HG02943 (cell line): ENCODE measurements at regions not wholly inside any gene's neighbourhood (a gene's known extent, or its start where the extent isn't known, plus 50 kb on each side); places are given as distances from the start of the nearest gene placed in this dataset.

ENCODE experiments used
- ATAC-seq: cut with Tn5 transposase; IDR thresholded peaks from one replicate; pipeline ENCODE4 v1.9.1; 2021; ENCODE audit warnings: mild to moderate bottlenecking, low read depth, moderate library complexity; ENCODE audit not compliant: unreplicated experiment

DNA sequence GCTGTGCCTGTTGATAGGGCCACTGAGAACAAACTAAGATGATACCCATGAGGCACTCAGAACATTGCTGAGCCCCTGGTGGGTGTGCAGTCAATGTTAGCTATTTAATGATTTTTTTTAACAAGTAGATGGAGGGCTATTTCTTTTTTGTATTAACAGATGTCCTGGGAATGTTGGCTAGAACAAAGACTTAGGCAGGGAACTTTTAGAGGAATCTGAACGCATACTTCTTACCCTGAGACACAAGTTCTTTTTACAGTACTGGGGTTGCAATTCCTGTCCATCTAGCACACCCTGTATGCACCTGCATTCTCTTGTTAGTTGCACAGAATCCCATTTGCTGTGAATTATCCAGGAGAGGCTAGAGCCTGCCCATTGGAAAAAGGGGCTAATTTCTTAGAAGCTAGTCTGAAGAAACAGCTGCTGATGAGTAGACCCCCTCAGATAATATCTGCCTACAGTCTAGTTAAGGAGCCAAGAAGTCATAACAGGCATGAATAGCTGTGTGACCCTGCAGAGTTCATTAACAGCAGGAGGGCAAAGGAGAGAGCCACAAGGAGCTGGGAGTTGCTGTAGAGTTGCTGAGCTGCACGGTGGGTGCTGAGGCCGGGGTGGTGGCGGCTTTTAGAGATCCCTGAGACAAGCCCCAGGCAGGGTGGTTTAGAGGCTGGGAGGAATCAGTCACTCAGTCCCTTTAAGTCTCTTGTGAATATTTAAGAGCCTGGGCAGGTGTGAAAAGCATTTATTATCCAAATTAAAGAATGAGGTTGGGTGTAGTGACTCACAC, 103.7 kb upstream of the FZD8 start:
- ATAC-seq, result no peak

DNA sequence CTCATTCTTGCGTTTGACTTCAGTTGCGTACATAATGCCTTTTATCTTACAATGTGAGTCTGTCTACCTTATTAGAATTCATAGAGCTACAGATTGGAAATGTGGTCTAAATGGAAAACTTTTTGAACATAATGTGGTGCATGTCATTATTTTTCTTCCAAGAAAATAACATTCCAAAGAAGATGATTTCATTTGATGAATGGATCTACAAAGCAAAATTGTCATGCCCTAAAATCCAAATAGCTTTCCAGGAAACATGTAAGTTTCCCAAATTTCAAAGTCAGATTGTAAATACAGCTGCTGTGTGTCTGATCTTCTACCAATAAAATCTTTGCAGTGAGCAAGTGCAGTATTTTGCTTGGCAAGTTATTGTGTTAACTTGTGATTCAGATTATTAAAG, 101.8 kb upstream of the FZD8 start:
- ATAC-seq, result no peak

DNA sequence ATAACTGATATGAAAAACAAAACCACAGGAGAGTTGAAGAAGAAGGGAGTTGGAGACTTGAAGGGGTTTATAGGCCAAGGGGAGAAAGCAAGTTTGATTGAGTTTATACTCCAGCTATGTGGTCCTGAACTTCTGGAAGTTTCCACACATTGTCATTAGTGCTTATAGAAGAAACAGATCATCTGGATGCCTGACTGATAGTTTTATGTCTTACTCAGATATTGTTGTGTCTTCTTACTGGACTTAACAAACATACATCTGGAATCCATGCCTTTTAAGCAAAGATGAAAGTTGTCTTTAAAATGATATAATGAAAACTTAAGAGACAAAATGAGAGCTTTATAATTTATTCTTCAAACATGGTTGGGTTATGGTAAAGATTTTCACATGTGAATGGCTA, 101.3 kb upstream of the FZD8 start:
- no peak for ATAC-seq

DNA sequence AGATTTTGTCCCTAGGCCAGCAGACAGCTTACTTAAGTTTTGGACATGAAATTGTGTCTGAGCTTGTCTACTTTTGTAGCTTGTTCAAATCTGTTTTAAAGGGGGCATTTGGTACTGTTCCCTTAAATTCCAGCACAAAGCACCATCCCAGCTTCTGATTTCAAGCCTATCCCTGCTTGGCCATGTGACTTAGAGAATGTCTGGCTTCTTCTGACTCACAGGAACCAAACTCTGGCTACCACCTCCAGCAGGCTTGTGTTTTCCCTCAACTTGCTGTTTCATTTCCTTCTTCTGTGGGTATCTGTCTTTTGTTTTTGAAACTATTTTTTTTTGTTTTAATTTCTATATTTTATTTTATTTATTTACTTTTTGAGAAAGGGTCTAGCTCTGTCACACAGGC, 97.9 kb upstream of the FZD8 start:
- ATAC-seq, result no peak

DNA sequence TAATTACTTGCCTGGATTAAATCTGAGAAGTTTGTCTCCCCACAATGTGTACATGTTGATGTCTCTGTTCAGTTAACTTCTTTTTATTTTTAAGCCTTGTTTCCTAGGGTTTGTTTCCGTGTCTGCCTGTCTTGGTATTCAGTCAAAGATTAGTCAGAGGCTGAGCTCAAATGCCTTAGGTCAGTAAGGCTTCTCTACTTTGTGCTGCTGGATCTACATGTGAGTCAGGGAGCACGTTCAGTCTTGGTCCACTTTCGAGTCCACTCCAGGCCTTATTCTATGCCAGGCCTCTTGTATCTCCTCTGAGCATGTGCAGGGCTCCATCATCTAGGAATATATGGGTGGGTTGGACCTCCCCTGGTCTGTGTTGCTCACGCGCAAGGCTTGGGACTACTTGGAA, 93.3 kb upstream of the FZD8 start:
- ATAC-seq, result no peak

DNA sequence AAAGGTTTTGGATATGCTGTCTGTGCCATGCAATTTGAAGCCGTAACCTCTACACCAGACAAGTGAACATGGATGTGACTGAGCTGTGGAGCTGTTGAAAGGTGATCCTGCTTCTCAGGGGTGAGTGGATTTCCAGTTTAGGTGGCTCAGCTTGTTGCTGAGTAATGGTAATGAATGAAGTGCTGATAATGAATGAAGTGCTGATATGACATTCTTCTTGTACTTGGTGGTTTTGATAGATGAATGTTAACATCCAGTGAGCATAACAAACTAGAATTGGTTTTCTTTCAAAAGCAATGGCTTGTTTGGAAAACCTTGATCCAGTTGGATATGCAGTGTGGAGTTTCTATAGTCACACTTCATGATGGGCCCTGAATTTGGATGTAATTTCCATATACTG, 89.7 kb upstream of the FZD8 start:
- ATAC-seq, result no peak

DNA sequence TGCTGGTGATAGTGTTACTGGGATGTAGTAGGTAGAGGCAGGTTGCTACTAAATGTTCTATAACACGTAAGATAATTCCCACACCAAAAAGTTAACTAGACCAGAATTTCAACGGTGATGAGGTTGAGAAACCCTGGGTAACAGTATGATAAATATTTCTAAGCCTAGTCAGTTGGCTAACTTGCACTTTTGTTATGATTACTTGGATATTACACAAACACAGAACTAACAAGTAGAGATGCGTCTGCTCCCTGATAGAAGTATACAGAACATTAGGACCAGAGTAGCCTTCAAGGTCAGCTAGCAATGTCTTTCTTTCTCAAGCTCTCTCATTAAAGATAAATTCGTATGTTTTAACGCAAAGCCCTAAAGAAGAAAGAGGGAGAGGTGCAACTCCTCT, 86.2 kb upstream of the FZD8 start:
- ATAC-seq, result no peak

DNA sequence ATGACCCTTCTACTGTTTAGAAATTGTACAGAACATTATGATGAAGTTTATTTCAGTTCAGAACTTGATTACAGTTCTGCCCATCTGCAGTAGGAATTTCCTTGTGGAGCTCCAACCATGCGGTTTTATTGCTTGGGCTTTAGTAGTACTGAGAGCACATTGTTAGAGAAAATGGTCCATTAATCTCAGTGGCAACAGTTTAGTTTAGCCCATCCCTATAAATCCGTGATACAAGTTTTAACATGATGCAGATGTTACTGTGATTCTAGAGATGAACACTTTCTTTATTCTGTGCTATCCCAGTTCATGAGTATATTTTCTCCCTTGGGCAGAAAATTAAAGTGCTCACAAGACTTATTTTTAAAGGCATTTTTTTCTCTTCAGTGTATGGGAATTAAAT, 84.8 kb upstream of the FZD8 start:
- no peak for ATAC-seq

DNA sequence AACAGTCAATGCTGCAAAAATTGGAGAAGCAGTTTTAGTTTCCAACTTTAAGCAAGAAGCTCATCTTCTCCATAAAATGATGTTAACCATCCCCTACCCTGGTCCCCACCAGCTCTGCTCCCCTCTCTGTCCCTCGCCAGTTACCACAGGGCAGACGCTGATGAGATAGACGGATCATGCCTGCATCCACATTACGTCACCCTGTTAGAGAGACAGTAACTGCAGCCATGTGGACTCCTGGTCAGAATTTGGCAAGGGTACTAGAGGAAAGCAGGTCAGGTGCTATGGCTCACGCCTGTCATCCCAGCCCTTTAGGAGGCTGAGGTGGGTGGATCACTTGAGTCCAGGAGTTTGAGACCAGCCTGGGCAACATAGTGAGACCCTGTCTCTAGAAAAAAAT, 81.9 kb upstream of the FZD8 start:
- no peak for ATAC-seq

DNA sequence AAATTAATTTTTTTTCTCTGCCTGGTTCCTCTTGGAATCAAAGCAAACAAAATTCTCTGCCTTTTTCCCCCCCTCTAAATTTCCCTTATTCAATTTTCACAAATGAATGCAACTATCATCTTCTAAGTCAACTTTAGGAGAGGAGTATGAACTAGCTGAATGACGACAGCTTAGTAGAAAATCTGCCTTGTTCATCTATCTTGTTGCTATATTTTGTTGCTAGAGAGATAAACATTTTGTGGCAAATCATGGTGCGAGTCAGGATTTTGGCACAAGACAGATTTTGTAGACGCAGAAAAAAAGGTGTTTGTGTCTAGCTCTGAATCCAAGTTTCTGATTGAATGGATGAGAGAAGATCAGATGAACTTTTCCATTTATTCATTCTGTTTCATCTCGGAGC, 81.0 kb upstream of the FZD8 start:
- ATAC-seq, result no peak

DNA sequence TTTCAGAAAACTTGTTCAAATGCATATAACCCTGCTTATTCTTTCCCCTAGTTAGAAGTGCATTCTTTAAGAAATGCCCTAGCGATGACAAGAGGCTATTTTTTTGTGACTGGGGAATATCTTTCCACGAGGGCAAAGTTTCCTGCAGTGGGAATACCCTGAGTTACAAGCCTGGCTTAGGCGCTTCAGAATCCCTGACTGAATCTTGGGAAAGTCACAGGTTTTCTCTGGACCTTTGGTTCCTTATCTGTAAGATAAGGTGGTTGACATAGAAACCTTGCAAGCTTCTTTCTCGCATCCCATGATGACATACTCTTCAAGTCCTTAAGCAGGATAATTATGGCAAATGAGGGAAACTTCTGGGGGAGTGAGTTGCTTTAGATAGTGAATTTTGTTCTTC, 80.5 kb upstream of the FZD8 start:
- no peak for ATAC-seq

DNA sequence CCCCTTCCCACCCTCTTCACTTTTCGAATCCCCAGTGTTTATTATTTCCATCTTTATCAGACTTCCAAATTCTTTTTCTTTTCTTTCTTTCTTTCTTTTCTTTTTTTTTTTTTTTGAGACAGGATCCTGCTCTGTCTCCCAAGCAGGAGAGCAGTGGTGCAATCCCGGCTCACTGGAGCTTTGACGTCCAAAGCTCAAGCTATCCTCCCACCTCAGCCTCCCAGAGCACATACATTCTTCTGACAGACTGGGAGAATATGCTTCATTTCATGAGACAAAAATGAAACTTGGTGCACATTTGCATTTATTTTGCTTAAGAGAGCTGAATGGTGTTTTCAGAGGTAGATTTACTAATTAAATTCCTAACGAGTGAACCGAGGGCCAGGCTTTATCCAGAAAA, 80.1 kb upstream of the FZD8 start:
- ATAC-seq, result no peak

DNA sequence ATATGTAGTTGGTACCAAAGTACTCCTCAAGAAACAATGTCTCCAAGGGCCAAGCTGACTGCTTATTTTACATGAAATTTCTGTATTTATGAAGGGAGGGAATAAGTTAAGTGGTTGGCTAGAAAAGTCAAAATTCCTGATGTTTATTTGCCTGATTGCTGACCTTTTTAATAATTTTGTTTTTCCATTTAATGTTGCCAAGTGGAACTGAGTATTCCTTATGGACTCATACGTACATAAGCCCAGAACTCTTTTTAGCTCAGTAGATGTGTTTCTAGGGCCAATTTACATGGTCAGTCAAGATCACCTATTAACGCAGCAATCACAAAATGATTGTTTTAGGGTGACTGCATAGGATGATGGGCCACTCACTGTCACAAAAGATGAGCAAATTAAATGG, 78.3 kb upstream of the FZD8 start:
- ATAC-seq, result no peak

DNA sequence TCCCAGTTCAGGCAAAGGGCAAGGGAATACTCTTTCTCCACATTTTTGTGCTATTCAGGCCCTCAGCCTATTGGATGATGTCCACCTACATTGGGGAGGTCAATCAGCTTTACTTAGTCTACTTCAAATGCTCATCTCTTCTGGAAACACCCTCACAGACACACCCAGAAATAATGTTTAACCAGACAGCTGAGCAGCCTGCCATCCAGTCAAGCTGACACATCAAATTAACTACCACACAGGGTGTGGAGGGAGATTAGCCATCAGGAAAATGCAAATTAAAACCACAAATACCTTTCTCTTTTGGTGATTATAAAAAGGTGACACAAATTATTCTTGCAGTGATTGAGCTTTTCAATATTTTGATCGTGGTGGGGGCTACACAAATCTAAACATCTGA, 74.7 kb upstream of the FZD8 start:
- ATAC-seq, result no peak

DNA sequence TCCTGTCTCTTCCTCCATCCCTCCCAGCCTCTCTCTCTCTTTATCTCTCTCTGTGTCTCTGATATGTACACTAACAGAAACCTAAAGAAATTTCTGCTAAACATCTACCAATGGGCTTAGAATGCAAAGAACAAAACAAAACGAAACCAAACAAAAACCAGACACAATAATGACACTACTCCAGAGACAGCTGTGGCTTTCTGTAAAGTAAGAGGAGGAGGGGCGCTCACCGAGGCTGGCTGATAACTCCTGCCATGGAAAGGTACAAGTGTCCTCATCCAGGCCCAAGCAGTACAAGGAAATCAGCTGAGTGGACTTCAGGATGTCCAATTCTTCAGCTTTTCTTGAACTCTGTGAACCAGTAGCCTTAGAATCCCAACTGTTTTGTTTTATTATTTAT, 70.4 kb upstream of the FZD8 start:
- no peak for ATAC-seq

DNA sequence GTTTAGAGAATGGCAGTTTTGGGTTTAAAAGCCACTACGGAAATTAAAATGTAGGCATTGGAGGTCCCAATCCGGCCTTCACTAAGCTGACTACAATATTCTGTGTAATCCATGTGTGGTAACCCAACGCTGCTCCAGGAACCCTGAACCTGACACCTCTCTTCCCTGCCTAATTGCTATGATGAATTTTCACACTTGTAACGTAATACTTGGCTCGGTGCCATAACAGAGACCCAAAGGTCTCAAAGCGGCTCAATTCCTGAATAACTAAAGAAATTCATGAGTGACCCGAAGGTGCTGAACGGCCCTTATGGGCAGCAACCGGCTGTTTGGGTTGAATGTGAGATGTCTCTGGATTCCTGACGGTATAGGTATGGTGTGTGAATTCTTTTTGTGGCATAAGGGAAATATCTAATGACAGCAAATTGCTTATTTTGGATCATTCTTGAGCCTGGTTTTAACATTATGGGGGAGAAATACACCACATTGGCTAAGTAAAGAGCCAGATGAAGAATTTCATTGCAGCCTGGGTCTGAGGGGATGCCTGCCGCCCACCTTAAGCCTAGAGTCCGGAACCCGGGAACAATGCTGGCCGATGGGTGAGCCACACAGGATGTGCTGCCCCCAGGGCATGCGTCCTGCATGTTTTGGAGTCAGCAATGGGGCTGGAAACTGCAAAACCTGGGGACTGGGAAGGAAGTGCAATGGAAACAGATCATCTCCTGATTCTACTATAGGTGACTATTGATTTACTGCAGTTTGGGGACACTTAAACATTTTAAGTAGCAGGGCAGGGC, 69.7 kb upstream of the FZD8 start:
- ATAC-seq, result no peak

DNA sequence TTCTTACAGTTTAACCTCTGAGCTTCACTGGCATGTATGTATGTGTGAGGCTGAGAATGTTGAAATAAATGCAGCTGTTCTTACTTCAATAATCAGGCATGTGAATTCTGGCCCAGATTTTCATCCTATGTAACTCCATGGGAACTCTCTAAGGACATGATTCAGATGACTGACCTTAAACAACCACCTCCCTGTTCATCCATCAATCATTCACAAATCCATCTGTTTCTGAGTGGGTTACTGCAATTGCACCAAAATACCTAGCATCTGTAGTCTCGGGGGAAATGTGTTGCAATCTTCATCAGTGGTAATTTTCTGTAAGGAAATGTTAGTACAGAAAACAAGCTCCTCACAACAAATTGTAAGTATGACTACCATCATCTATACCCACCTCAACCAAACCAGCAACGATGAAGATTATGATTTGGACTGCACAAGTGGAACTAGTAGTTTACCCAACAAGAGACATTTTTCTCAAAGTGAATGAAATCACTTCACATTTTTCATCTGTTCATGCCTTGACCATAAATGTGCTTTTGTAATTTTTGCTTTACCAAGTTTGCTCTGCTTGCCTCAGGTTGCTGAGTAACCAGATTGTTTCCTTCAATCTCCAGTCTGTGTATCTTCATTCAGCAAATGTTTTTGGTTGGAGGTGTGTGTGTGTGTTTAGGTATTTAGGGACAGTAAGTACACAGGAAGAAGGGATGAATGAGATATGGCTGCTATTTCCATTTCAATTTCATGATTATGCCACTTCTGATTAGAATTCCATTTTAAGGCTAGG, 65.7 kb upstream of the FZD8 start:
- no peak for ATAC-seq

DNA sequence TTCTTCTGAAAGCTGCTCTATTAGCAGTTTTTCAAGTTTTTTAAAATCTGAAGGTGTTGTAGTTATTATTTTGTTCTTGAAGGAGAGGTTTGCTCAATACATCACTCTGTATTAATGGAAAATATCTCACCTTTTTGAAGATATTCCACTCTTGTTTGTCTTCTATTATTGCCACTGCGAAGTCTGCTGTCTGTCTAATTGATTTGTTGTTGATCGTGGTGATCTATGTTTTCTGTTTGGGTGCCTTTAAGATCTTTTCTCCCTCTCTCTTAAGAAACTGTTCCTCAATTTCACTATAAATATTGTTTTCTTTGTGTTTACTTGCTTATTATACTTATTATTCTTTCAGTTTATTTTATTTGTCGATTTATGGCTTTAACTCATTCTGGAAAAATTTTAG, 64.9 kb upstream of the FZD8 start:
- ATAC-seq, result no peak

DNA sequence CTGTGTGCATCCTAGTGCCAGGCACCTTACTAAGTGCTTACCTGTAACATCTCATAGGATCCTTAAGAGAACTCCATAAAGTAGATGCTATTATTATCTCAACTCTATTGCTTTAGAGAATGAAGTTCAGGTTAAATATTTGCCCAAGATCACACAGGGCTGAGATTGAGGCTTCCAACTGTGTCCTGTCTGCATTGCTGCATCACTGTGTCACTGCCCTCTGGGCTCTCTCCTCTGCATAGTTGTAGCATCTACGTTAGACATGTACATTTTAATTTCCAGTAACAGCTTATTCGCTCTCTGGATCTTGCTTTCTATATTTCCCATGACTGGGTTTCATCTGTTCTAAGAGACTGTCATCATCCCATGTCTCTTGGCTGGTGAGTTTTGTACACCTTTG, 63.6 kb upstream of the FZD8 start:
- no peak for ATAC-seq

DNA sequence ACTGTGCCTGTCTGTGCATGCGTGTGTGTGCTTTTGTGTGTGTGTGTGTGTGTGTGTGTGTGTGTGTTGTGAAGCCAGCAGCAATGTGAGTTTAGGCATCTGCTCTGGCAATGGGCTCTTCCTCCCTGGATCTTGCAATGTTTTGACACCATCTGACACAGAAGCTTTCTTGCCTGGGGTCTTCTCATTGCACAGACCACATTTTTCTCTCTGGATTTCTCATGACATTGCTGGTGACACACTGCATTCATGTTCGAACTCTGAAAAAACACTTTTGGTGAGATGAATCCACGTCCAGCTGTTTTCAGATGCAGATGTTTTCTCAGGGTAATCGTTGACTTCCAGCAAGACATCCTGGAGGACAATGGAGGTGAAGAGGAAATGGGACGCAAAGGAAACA, 63.0 kb upstream of the FZD8 start:
- ATAC-seq, result no peak

DNA sequence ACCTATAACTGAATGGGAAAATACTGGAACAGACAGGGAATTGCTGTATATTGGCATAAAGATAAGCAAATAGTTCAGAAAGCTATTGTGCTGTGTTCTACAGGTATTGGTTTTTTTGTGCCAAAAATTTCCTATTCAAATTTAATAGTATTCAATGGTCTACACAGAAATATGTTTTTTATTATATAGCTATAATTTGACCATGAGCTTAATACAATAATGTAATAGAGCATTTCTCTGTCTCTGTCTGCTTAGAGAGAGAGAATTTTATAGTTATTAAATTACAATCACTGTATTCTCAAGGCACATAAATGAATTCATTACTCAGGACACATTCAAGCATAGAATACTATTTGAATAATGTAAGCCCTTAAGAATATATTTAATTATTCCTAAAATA, 62.3 kb upstream of the FZD8 start:
- no peak for ATAC-seq
